WTC11 (cell line): ENCODE measurements at regions not wholly inside any gene's neighbourhood (a gene's known extent, or its start where the extent isn't known, plus 50 kb on each side); places are given as distances from the start of the nearest gene placed in this dataset.

Experiments
- ATAC-seq: fragments of 200-7000 bp; cut with Tn5 transposase; 2 replicates; pipeline ENCODE4 v1.10.0; 2021; ENCODE audit warnings: mild to moderate bottlenecking, moderate library complexity
- CTCF ChIA-PET: fragments of 300-600 bp; sonication (Branson Sonifier 250); formaldehyde crosslinking; loops from one replicate; lab custom pipeline; 2021; ENCODE audit warnings: antibody characterized with exemption; lab: Charles Lee
- POLR2A ChIA-PET: fragments of 350-600 bp; sonication (Branson Sonifier 250); formaldehyde crosslinking; loops from one replicate; lab custom pipeline; 2021; ENCODE audit warnings: antibody characterized with exemption; lab: Charles Lee
- DNase-seq: peaks from one replicate; pipeline ENCODE4 v3.0.0; 2021; ENCODE audit warnings: low spot score
- H3K27ac Mint-ChIP-seq: 2 replicates; pipeline ENCODE4 v1.8.0; 2021; ENCODE audit warnings: mixed read lengths
- H3K27me3 Mint-ChIP-seq: 2 replicates; pipeline ENCODE4 v1.8.0; 2021; ENCODE audit warnings: low read depth, mild to moderate bottlenecking, moderate library complexity, mixed read lengths
- H3K36me3 Mint-ChIP-seq: 2 replicates; pipeline ENCODE4 v1.8.0; 2021; ENCODE audit warnings: mixed read lengths
- H3K4me1 Mint-ChIP-seq: 2 replicates; pipeline ENCODE4 v1.8.0; 2022; ENCODE audit warnings: mixed read lengths
- H3K4me3 Mint-ChIP-seq: 2 replicates; pipeline ENCODE4 v1.8.0; 2021; ENCODE audit warnings: mild to moderate bottlenecking, moderate library complexity, mixed read lengths
- H3K9me3 Mint-ChIP-seq: 2 replicates; pipeline ENCODE4 v1.8.0; 2021; ENCODE audit warnings: mixed read lengths
- ATF1 ChIP-seq: sonication (generic); formaldehyde crosslinking; IDR thresholded peaks from 2 replicates; pipeline ENCODE4 v1.8.1; 2023; ENCODE audit warnings: mild to moderate bottlenecking, moderate library complexity, missing genetic modification reagents
- ATF2 ChIP-seq: sonication (generic); formaldehyde crosslinking; IDR thresholded peaks from 2 replicates; pipeline ENCODE4 v1.8.1; 2022; ENCODE audit warnings: low read depth, missing genetic modification reagents, borderline replicate concordance
- E2F4 ChIP-seq: sonication (generic); formaldehyde crosslinking; IDR thresholded peaks from 2 replicates; pipeline ENCODE4 v1.8.1; 2022; ENCODE audit warnings: low read depth, mild to moderate bottlenecking, moderate library complexity, missing genetic modification reagents, borderline replicate concordance
- E2F5 ChIP-seq: sonication (generic); formaldehyde crosslinking; IDR thresholded peaks from 2 replicates; pipeline ENCODE4 v1.8.1; 2022; ENCODE audit warnings: mild to moderate bottlenecking, moderate library complexity, missing genetic modification reagents
- ELF4 ChIP-seq: sonication (generic); formaldehyde crosslinking; IDR thresholded peaks from 2 replicates; pipeline ENCODE4 v1.8.1; 2022; ENCODE audit warnings: low read depth, mild to moderate bottlenecking, moderate library complexity, missing genetic modification reagents
- FOXP4 ChIP-seq: sonication (generic); formaldehyde crosslinking; IDR thresholded peaks from 2 replicates; pipeline ENCODE4 v1.8.0; 2022; ENCODE audit warnings: mild to moderate bottlenecking, missing genetic modification reagents
- GABPB1 ChIP-seq: sonication (generic); formaldehyde crosslinking; IDR thresholded peaks from 2 replicates; pipeline ENCODE4 v1.8.1; 2023; ENCODE audit warnings: mild to moderate bottlenecking, missing genetic modification reagents
- IRF1 ChIP-seq: sonication (generic); formaldehyde crosslinking; IDR thresholded peaks from 2 replicates; pipeline ENCODE4 v1.8.0; 2023; ENCODE audit warnings: missing genetic modification reagents
- KAT7 ChIP-seq: sonication (generic); formaldehyde crosslinking; IDR thresholded peaks from 2 replicates; pipeline ENCODE4 v1.8.1; 2023; ENCODE audit warnings: missing genetic modification reagents, mild to moderate bottlenecking, borderline replicate concordance
- PRDM15 ChIP-seq: sonication (generic); formaldehyde crosslinking; IDR thresholded peaks from 2 replicates; pipeline ENCODE4 v1.8.0; 2022; ENCODE audit warnings: missing genetic modification reagents
- USF1 ChIP-seq: sonication (generic); formaldehyde crosslinking; IDR thresholded peaks from 2 replicates; pipeline ENCODE4 v1.8.0; 2022; ENCODE audit warnings: mild to moderate bottlenecking, missing genetic modification reagents
- ZNF121 ChIP-seq: sonication (generic); formaldehyde crosslinking; IDR thresholded peaks from 2 replicates; pipeline ENCODE4 v1.8.0; 2023; ENCODE audit warnings: missing genetic modification reagents
- ZNF138 ChIP-seq: sonication (generic); formaldehyde crosslinking; conservative IDR thresholded peaks from 2 replicates; pipeline ENCODE4 v1.8.1; 2022; ENCODE audit warnings: mild to moderate bottlenecking, moderate library complexity, missing genetic modification reagents
- ZNF232 ChIP-seq: sonication (generic); formaldehyde crosslinking; IDR thresholded peaks from 2 replicates; pipeline ENCODE4 v1.8.0; 2022; ENCODE audit warnings: mild to moderate bottlenecking, missing genetic modification reagents
- ZNF396 ChIP-seq: fragments of 250-450 bp; sonication (Bioruptor Pico); IDR thresholded peaks from 2 replicates; pipeline ENCODE4 v1.8.0; 2021; ENCODE audit warnings: mild to moderate bottlenecking, moderate library complexity, borderline replicate concordance
- ZNF512 ChIP-seq: sonication (generic); formaldehyde crosslinking; IDR thresholded peaks from 2 replicates; pipeline ENCODE4 v1.8.1; 2022; ENCODE audit warnings: missing genetic modification reagents, borderline replicate concordance
- ZNF532 ChIP-seq: fragments of 250-450 bp; sonication (Bioruptor Pico); IDR thresholded peaks from 2 replicates; pipeline ENCODE4 v1.9.0; 2021; ENCODE audit warnings: mild to moderate bottlenecking, borderline replicate concordance

GRCh38 chr2:146530886-146531285, 1313.9 kb upstream of the ACVR2A start:
- ATAC-seq: no peak
- POLR2A ChIA-PET: no interaction called here
- Mint-ChIP-seq H3K9me3 (peaks cover 23% of the 10 kb centered on the region), H3K27me3 (peaks cover 1% of the 10 kb centered on the region), H3K27ac (no peak overlapping the region), H3K4me1 (peaks cover 41% of the 10 kb centered on the region), H3K36me3 (peaks cover 29% of the 10 kb centered on the region), H3K4me3 (no peak overlapping the region)
- DNase-seq: no peak
- TF ChIP-seq E2F5 (CRISPR knock-in tag) (no peak), IRF1 (CRISPR knock-in tag) (no peak), ATF1 (no peak), USF1 (CRISPR knock-in tag) (no peak), ZNF512 (no peak), PRDM15 (CRISPR knock-in tag) (no peak), KAT7 (no peak), ZNF396 (CRISPR knock-in tag) (no peak), ZNF138 (CRISPR knock-in tag) (no peak), GABPB1 (no peak), ZNF532 (CRISPR knock-in tag) (no peak), ZNF232 (CRISPR knock-in tag) (no peak), ELF4 (CRISPR knock-in tag) (no peak), ATF2 (CRISPR knock-in tag) (no peak), ZNF121 (CRISPR knock-in tag) (no peak), FOXP4 (no peak), E2F4 (CRISPR knock-in tag) (no peak)
- CTCF ChIA-PET: no interaction called here
